GM18511 (cell line): ENCODE measurements at regions not wholly inside any gene's neighbourhood (a gene's known extent, or its start where the extent isn't known, plus 50 kb on each side); places are given as distances from the start of the nearest gene placed in this dataset.
"Not testable (repeated sequence)": the region's sequence is repeated elsewhere in the genome, so short reads cannot be mapped to it uniquely, and the experiment has no call there.

Source experiments
- ATAC-seq: cut with Tn5 transposase; IDR thresholded peaks from one replicate; pipeline ENCODE4 v1.9.1; 2021; ENCODE audit warnings: mild to moderate bottlenecking, moderate library complexity; ENCODE audit not compliant: unreplicated experiment

GRCh38 chr1:147071142-147071541, 101.1 kb downstream of the PRKAB2 start:
- ATAC-seq: no peak

GRCh38 chr1:147062956-147063355, 109.3 kb downstream of the PRKAB2 start:
- ATAC-seq: no peak

GRCh38 chr1:147061880-147062279, 110.4 kb downstream of the PRKAB2 start:
- not testable (repeated sequence) for ATAC-seq

GRCh38 chr1:147053269-147053668, 115.1 kb downstream of the NBPF12 start:
- ATAC-seq: no peak

GRCh38 chr1:147052677-147053076, 114.6 kb downstream of the NBPF12 start:
- ATAC-seq: no peak

GRCh38 chr1:147052143-147052542, 114.0 kb downstream of the NBPF12 start:
- no peak for ATAC-seq

- ATAC-seq: no peak
These were observed 113.0 kb downstream of the NBPF12 start for GRCh38 chr1:147051136-147051535.

- ATAC-seq: no peak
These were observed 112.5 kb downstream of the NBPF12 start for GRCh38 chr1:147050654-147051053.

GRCh38 chr1:147046863-147047394, 108.8 kb downstream of the NBPF12 start:
- ATAC-seq: peak; percentile 61

- ATAC-seq: peak; percentile 68
These were observed 108.2 kb downstream of the NBPF12 start for GRCh38 chr1:147046189-147046862.
